SU-DHL-6 (cell line): ENCODE measurements at regions not wholly inside any gene's neighbourhood (a gene's known extent, or its start where the extent isn't known, plus 50 kb on each side); places are given as distances from the start of the nearest gene placed in this dataset.
A peak's percentile ranks its signal among the peaks of the same experiment; 100 is the strongest.

Source experiments
- H2AFZ ChIP-seq: fragments of 200-600 bp; sonication (generic); 2 replicates; pipeline ENCODE4 v1.6.1; 2014; ENCODE audit warnings: low read depth, mild to moderate bottlenecking, moderate library complexity, mixed read lengths, antibody characterized with exemption, low read length; ENCODE audit not compliant: severe bottlenecking
- H3F3A ChIP-seq: fragments of 200-600 bp; shearing (Covaris generic); 2 replicates; pipeline ENCODE4 v1.6.0; 2016; ENCODE audit warnings: antibody characterized with exemption, mild to moderate bottlenecking; ENCODE audit not compliant: insufficient read depth
- H3K27ac ChIP-seq: fragments of 200-600 bp; sonication (generic); 2 replicates; pipeline ENCODE4 v1.5.1; 2016; ENCODE audit warnings: low read depth, mild to moderate bottlenecking, low read length, moderate library complexity, mixed read lengths
- H3K27me3 ChIP-seq: fragments of 200-600 bp; sonication (generic), shearing (Covaris generic); 2 replicates; pipeline ENCODE4 v1.6.0; 2014; ENCODE audit warnings: mild to moderate bottlenecking, low read length
- H3K36me3 ChIP-seq: fragments of 200-600 bp; sonication (generic); 2 replicates; pipeline ENCODE4 v1.6.1; 2014; ENCODE audit warnings: mild to moderate bottlenecking, low read length, mixed read lengths
- H3K4me2 ChIP-seq: fragments of 300-600, 200-600 bp; shearing (Covaris generic), sonication (generic); 2 replicates; pipeline ENCODE4 v1.6.0; 2014; ENCODE audit warnings: low read length, low read depth, mild to moderate bottlenecking; ENCODE audit not compliant: poor library complexity, severe bottlenecking
- H3K4me3 ChIP-seq: fragments of 200-600 bp; sonication (generic); 2 replicates; pipeline ENCODE4 v1.5.1; 2014; ENCODE audit warnings: antibody characterized with exemption, low read length, mild to moderate bottlenecking, mixed read lengths; ENCODE audit not compliant: insufficient read depth, poor library complexity, severe bottlenecking
- H3K79me2 ChIP-seq: fragments of 200-600 bp; sonication (generic); 2 replicates; pipeline ENCODE4 v1.6.1; 2014; ENCODE audit warnings: mild to moderate bottlenecking, low read length, moderate library complexity; ENCODE audit not compliant: insufficient read depth
- H3K9ac ChIP-seq: fragments of 200-600 bp; sonication (generic); 2 replicates; pipeline ENCODE4 v1.7.0; 2014; ENCODE audit warnings: mild to moderate bottlenecking, low read length
- H3K9me2 ChIP-seq: fragments of 200-600 bp; sonication (generic); replicated peaks from 2 replicates; pipeline ENCODE4 v1.6.1; 2014; ENCODE audit warnings: low read length; ENCODE audit not compliant: insufficient read depth
- H3K9me3 ChIP-seq: fragments of 200-600 bp; sonication (generic); 2 replicates; pipeline ENCODE4 v1.6.1; 2014; ENCODE audit warnings: low read length, mixed read lengths; ENCODE audit not compliant: insufficient read depth
- H4K20me1 ChIP-seq: fragments of 200-600 bp; sonication (generic); 2 replicates; pipeline ENCODE4 v1.6.1; 2014; ENCODE audit warnings: low read depth, mild to moderate bottlenecking, antibody characterized with exemption, low read length, moderate library complexity, mixed read lengths
- EZH2phosphoT487 ChIP-seq: fragments of 200-600 bp; sonication (generic), shearing (Covaris generic); conservative IDR thresholded peaks from 2 replicates; pipeline ENCODE4 v1.6.1; 2018; ENCODE audit warnings: mild to moderate bottlenecking, antibody characterized with exemption, low read length, moderate library complexity, mixed read lengths
- TF ChIP-seq, protein P1 (sequence below): fragments of 200-600 bp; sonication (generic); IDR thresholded peaks from one replicate; pipeline ENCODE4 v1.5.1; 2017; ENCODE audit warnings: antibody characterized with exemption, mild to moderate bottlenecking, low read length, moderate library complexity; ENCODE audit not compliant: insufficient read depth, poor library complexity, severe bottlenecking

DNA sequence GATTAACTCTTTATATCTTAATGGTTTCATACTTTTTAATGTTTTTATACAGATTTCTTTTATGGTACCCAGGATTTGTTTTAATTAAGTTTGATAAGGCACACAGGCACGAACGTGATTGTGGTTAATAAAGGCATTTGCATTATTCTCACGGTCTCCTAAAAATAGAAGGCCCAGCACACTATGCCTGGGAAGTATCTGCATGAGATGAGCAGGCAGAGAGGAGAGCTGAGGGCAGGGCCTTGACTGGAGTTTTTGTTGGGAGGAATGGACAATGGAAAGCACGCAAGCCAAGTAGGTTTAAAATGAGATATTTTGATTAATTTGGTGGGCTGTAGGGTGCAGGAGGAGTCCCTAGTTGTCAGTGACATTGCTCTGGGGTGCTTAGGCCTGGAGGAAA is 1714.3 kb upstream of the PCDH7 start:
- H3K9ac ChIP-seq = no peak overlapping the region
- TF ChIP-seq, protein P1, sequence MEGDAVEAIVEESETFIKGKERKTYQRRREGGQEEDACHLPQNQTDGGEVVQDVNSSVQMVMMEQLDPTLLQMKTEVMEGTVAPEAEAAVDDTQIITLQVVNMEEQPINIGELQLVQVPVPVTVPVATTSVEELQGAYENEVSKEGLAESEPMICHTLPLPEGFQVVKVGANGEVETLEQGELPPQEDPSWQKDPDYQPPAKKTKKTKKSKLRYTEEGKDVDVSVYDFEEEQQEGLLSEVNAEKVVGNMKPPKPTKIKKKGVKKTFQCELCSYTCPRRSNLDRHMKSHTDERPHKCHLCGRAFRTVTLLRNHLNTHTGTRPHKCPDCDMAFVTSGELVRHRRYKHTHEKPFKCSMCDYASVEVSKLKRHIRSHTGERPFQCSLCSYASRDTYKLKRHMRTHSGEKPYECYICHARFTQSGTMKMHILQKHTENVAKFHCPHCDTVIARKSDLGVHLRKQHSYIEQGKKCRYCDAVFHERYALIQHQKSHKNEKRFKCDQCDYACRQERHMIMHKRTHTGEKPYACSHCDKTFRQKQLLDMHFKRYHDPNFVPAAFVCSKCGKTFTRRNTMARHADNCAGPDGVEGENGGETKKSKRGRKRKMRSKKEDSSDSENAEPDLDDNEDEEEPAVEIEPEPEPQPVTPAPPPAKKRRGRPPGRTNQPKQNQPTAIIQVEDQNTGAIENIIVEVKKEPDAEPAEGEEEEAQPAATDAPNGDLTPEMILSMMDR = no peak
- TF ChIP-seq EZH2phosphoT487 = no peak

DNA sequence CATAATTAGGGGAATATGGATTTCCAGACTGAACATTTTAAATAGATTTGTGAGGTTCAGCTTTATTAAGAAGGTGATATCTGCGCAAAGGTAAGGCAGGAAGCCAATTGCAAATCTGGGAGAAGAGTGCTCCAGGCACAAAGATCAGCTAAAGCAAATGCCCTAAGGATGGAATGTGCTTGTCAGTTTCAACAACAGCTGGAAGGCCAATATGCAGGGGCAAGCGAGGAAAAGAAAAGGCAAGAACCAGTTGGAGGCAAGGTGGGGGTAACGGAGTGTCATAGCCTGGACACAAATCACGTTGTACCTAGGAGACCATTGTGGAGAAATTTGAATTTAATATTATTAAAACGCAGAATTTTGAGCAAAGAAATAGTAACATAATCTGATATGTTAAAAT is 1710.3 kb upstream of the PCDH7 start:
- Histone ChIP-seq H3K9me2 (no peaks in the 10 kb centered on the region), H3K4me3 (no peak overlapping the region), H4K20me1 (no peaks in the 10 kb centered on the region), H3F3A (no peaks in the 10 kb centered on the region), H2AFZ (peak overlapping the region; percentile 18), H3K27ac (no peak overlapping the region), H3K9ac (no peak overlapping the region), H3K36me3 (0 out of 2 replicates have a peak, but pooled peaks cover 3% of the 10 kb centered on the region), H3K27me3 (no peaks in the 10 kb centered on the region), H3K4me2 (no peak overlapping the region), H3K79me2 (no peaks in the 10 kb centered on the region), H3K9me3 (no peaks in the 10 kb centered on the region)
- TF ChIP-seq, protein P1 = no peak
- no peak for TF ChIP-seq EZH2phosphoT487

More for the DNA sequence above, 1714.3 kb upstream of the PCDH7 start:
- Histone ChIP-seq H3K27me3 (no peaks in the 10 kb centered on the region), H3F3A (no peaks in the 10 kb centered on the region), H3K4me2 (no peak overlapping the region), H3K36me3 (no peaks in the 10 kb centered on the region), H3K79me2 (no peaks in the 10 kb centered on the region), H3K4me3 (no peak overlapping the region), H4K20me1 (no peaks in the 10 kb centered on the region), H3K27ac (no peak overlapping the region), H3K9me3 (no peaks in the 10 kb centered on the region), H2AFZ (peak overlapping the region; percentile 37), H3K9me2 (no peaks in the 10 kb centered on the region)

DNA sequence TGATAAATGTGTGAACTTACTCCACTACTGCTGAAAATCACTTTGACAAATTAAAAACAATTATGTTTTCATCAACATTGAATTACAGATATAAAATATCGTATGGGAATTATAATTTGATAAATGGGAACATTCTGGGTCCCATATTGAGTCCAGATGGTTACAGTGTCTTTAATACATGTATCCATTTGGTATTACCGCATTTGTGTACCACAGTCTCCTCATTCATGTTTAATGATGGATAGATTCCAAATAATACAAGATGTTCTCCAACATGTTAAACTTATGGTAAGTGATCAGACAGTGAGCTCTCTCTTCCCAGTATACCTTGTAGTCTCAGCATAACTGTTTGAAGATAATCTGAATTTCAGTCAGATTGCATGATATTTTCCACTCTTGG is 1706.8 kb upstream of the PCDH7 start:
- H3K27me3 ChIP-seq = no peaks in the 10 kb centered on the region
- H4K20me1 ChIP-seq = no peaks in the 10 kb centered on the region
- H3K4me3 ChIP-seq = no peak overlapping the region
- peak overlapping the region; percentile 22 for H2AFZ ChIP-seq
- TF ChIP-seq EZH2phosphoT487 = no peak
- TF ChIP-seq, protein P1 = no peak
- no peak overlapping the region for H3K9ac ChIP-seq
- 0 out of 2 replicates have a peak, but pooled peaks cover 6% of the 10 kb centered on the region for H3K36me3 ChIP-seq
- no peaks in the 10 kb centered on the region for H3F3A ChIP-seq
- no peak overlapping the region for H3K4me2 ChIP-seq
- H3K9me3 ChIP-seq = no peaks in the 10 kb centered on the region
- no peaks in the 10 kb centered on the region for H3K9me2 ChIP-seq
- H3K27ac ChIP-seq = no peak overlapping the region
- H3K79me2 ChIP-seq = no peaks in the 10 kb centered on the region
